ENCODE measurements at regions not wholly inside any gene's neighbourhood (a gene's known extent, or its start where the extent isn't known, plus 50 kb on each side); places are given as distances from the start of the nearest gene placed in this dataset.
A peak's percentile ranks its signal among the peaks of the same experiment; 100 is the strongest.

DNA sequence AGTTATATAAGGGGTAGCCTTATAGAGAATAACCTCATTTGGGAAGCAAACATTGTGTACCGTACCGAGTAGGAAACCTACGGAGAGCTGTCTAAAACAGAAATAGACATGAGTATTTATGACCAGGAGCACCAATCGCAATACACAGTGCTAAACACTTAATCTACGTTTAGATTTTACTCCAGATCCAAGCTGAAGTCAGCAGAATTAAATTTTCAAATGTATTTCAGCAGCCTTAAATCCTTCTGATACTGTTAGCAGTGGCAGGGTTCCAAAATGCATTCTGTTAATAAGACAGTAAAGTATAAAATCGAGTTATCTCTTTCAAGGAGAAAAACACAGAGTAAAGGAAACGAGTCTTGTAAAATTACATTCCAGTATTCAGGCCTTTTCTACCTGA, 118.1 kb upstream of the ZNF521 start:
- DNase-seq = no peak

DNA sequence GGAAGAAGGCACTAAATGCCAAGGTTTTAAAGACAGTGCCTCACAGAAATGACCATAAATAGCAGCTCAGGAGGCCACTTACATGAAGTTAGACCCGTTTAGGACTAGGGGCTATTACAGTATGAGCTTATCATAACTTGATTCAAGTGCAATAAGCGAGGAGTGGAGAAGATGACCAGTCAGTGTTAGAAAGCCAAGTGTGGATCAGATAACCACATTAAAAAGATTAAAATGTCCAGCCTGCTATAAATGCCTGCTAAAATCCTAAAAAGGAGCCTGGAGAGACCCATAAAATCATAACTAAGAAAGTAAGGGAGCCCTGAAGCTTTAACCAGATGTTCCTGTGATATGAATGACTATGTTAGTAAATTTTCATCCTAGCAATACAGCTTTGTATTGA, 117.5 kb upstream of the ZNF521 start:
- no peak for DNase-seq

GRCh38 chr18:25467226-25467987, 115.4 kb upstream of the ZNF521 start:
- no peak for DNase-seq

DNA sequence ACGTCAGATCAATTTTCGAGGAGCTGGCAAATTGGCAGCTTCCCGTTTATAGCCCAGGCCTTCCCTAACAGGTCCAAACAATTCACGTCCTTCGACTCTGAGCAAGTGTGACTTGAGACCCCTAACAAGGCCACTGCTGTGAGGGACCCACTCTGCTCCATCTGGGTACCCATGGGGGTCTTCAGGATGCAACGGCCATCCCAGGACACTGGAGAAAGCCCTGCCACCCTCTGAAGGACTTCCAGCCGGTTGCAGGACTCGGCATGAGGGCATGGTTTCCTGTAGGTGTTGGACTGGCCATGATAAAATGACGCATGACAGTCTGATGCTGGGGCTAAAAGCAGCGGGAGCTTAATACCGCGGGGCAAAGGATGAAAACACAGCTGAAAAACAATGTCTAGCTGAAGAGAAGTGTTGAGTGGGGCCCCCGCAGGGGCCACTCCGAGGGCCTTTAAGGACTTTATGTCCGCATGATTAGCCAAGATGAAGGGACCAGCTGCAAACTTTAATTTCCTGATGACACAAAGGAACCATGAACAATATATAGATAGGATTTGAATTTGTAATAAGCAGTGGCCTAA, 113.3 kb upstream of the ZNF521 start:
- no peak for DNase-seq

GRCh38 chr18:25464227-25464626, 112.3 kb upstream of the ZNF521 start:
- DNase-seq = no peak

DNA sequence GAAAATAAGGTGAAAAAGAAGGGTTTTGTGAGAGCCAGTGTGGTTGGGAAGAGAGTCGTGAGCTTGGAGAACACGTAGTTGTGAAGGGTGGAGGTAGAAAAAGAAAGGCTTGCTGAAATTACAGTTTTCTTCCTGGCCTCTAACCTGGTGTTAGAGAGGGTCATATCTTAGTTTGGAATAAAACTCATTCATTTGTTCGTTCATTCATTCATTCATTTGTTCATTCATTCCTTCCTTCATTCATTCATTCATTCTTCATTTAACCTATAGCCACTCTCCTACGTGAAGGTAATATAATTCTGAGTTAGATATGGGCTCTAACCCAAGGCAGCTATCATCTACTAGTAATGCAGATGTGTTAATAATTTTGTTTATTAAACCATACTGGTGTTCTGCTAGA, 111.8 kb upstream of the ZNF521 start:
- DNase-seq = no peak

DNA sequence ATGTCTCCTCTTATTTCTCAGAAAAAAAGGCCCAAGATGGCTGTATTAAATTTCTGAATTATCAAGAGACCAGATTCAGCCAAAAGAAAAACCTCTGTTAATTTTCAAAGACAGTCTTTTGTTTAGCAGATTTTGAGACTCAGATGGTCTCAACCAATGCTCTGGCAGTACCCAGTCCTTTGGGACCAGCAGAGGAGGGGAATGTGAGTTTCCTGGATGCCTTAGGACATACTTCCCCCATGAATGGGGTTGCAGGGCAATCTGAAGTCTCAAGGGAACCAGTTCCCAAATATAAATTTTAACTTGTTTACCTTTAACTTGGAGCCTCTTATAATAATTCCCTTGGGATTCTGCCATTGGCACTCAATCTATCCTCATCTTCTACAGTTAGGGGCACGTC, 107.8 kb upstream of the ZNF521 start:
- no peak for DNase-seq

- DNase-seq = no peak
Observed at GRCh38 chr18:25457601-25458000, 105.6 kb upstream of the ZNF521 start.

DNA sequence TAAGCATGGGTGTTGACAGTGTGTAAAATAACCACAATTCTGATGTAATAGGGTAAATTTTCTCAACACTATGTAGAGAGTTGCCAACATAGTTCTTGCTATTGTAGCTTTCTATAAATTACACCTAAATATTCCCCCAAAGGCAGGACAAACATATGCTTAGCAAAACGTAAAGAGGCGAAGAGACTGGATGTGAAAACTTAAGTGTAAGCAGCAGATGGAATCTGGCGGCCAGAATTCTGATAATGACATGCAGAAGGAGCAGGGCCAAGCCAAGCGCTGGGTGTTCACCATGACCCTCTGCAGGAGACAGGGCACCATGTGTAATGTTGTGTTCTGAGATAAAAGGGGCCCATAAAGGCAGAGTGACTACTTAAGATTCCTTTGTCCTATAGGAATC, 105.2 kb upstream of the ZNF521 start:
- DNase-seq = no peak

DNA sequence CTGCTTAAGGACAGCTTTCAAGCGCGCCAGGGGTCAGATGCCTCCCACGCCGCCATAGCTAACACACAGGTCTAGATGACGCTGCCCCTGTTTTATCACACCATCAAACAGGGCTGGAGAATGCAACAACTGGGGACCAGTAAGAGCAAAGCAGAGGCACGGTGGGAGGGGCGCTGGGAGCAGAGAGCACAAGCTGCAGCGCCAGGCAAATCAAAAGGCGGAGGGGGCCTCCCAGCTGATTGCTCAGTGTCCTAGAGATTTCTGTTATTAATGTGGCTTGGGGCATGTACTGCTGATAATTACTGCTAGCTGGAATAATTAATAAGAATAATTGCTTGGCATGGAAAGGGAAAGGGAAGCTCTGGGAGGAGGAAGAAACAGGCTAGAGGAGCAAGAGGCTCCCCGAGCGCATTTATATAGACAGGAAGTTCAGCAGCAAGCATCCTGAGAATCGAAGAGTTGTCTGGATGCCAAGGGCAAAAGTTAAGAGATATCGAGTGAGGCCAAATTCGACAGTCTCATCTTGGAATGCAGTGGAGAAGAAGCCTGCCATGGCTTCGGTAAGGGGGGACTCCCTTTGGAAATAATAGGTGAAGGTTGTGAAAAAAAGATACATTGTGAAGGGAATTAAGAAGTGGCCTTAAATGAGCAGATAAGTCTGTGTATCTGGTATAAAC, 104.5 kb upstream of the ZNF521 start:
- DNase-seq = peak; percentile 19

- no peak for DNase-seq
Observed at GRCh38 chr18:25455646-25456045, 103.7 kb upstream of the ZNF521 start.

DNA sequence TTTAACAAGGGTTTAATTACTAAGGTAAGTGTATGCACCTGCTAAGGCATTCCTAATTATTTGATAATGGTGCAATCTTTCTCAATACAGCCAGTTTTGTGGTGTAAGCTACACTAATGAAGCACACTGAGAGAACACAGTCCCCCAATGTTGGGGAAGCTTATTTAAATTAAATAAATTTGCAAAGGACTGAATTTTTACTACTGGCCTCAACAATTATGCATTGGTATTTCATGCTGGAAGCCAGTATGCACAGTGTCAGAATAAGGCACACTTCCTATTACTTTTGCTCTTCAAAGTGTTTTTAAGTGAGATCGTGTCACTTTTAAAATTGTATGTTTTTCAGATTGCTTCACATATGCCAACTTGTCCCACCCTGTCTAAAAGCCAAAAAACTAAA, 103.2 kb upstream of the ZNF521 start:
- DNase-seq = no peak

DNA sequence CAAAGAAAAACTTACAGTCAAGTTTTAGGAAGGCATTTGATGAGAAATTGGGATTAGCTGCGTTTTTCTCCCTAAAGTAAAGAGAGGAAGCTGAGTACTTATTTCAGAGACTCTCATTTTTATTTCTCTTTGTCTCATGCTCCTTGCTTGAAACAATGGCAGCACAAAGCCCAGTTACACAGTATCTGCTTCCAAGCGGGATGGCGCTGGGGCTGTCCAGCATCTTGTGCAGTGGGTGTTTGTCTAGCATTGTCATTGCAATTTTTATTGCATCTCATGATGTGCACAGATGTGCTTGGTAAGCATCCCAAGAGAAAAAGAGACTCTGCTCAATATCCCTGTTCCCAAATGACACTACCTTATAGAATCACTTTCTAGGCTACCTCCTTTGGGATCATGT, 102.8 kb upstream of the ZNF521 start:
- no peak for DNase-seq

DNA sequence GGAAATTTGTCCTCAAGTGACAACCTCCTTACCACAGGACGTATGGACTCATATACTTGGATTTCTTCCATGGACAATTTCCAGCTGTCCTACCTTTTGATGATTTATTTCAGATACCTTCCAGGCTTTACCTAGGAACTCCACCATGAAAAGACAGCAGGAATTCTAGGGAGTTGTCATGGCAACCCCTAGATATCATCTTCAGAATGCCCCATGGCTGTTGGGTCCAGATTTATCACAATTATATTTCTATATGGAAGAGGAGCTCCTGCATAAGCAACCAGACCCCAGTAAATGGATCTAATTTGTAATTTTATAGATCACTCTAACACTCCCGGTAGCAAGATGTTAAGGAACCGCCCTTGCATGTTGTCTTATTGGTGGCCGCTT, 102.3 kb upstream of the ZNF521 start:
- no peak for DNase-seq

- no peak for DNase-seq
Observed at GRCh38 chr18:25453556-25454269, 101.7 kb upstream of the ZNF521 start.

GRCh38 chr18:25451077-25451658, 99.2 kb upstream of the ZNF521 start:
- no peak for DNase-seq

DNA sequence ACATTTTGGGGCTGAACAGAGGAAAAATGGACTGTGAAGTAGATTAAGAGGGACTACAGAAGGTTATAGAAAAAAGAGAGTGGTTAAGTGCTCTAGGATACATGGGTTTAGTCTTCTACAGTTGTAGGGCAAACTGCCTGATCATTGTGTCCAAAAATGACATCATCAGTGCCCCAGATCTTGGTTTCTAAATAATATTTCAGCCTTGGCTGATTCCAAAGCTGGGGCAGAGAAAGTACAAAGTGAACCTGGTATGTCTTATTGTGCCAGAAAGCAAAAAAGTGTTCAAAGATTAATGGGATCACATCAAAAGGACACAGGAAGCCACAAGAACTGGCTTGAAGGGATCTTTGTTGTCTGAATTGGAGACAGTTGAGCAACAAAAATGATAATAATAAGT, 97.1 kb upstream of the ZNF521 start:
- DNase-seq = no peak

DNA sequence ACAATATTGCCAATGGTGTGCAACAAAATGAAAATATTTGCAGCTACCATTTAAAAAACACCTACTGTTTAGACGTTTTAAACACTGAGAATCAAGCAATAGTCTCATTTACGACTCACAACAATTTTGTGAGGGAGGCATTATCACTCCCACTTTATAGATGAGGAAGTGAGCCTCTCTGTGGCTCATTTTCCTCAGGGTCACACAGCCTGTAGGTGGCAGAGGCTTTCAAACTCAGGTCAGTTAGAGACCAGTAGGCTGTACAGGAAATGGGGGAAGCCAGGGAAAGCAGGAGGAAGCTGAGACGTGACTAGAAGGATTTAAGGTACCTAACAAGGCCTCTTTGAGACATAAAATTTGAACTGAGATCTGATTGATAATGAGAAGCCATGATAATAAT, 95.0 kb upstream of the ZNF521 start:
- peak; percentile 11 for DNase-seq

GRCh38 chr18:25445430-25445829, 93.5 kb upstream of the ZNF521 start:
- no peak for DNase-seq

DNA sequence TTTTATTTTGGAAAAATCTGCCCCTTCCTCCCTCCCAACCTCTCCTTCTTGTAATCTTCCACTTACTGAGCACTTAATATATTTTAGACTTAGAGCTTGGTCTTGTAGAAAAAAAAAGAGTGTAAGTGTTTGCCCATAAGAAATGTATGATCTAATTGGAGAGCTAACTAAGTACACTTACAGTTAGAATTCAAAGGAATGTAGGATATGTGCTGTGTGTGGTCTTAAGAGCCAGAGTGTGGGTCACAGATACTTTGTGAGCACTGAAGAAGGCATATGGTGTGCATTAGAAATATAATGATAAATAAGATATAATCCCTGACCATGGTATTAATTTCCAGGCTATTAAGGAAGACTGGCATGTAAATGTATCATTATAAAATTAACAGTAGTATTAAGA, 91.8 kb upstream of the ZNF521 start:
- no peak for DNase-seq

GRCh38 chr18:25435149-25435782, 83.3 kb upstream of the ZNF521 start:
- no peak for DNase-seq

DNA sequence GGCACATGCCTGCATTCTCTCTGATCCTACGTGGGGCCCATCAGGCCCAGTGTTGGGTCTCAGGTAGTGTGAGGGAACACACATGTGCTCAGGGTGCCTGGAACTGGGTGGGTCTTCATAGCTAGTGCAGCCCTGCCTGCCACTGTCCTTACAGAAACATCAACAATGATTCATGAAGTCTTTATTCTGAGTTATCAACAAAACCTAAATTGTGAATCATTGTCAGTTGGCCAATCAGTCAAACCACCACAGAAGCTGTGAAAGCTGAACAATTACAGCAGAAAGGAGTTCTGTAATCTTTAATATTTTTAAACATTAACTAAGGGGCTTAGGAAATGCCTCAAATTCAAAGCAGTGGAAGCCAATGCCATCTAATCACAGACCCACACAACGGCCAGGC, 82.8 kb upstream of the ZNF521 start:
- DNase-seq = no peak

GRCh38 chr18:25433590-25433989, 81.6 kb upstream of the ZNF521 start:
- DNase-seq = no peak
